Fibroblast of villous mesenchyme (primary cell): ENCODE measurements at regions not wholly inside any gene's neighbourhood (a gene's known extent, or its start where the extent isn't known, plus 50 kb on each side); places are given as distances from the start of the nearest gene placed in this dataset.

Source experiments
- DNase-seq: peaks from one replicate; pipeline ENCODE4 v3.0.0-alpha.2; 2010; ENCODE audit warnings: low read depth
- H3K4me3 ChIP-seq: 2 replicates; pipeline ENCODE4 v1.5.1; 2011; ENCODE audit warnings: low read depth, mild to moderate bottlenecking, low read length
- CTCF ChIP-seq: IDR thresholded peaks from 2 replicates; pipeline ENCODE4 v1.5.1; 2012; ENCODE audit warnings: low read depth, mild to moderate bottlenecking, low read length; ENCODE audit not compliant: insufficient read depth

GRCh38 chr9:108708448-108708847, 147.3 kb downstream of the ACTL7B start:
- TF ChIP-seq CTCF = no peak
- DNase-seq = no peak

DNA sequence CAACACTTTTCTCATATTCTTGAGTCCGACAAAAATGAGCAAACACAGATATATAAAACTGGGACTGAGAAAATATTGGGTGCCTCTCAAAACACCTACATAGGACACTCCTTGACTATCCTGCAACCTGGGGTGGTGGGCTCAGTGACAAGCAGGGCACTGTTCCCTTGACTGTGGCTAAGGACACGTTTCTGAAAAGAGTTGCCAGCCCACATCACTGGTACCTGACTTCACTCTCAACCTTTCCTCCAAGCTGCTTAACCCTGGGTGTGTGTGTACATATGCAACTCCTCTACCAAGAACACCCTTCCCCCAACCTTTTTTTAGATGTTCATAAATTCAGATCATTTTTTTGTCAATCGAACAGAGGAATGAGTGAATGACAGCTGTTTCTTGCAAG, 148.7 kb downstream of the ACTL7B start:
- TF ChIP-seq CTCF = no peak
- no peak for DNase-seq
- H3K4me3 ChIP-seq = no peak overlapping the region

More at GRCh38 chr9:108708448-108708847, 147.3 kb downstream of the ACTL7B start:
- no peak overlapping the region for H3K4me3 ChIP-seq

DNA sequence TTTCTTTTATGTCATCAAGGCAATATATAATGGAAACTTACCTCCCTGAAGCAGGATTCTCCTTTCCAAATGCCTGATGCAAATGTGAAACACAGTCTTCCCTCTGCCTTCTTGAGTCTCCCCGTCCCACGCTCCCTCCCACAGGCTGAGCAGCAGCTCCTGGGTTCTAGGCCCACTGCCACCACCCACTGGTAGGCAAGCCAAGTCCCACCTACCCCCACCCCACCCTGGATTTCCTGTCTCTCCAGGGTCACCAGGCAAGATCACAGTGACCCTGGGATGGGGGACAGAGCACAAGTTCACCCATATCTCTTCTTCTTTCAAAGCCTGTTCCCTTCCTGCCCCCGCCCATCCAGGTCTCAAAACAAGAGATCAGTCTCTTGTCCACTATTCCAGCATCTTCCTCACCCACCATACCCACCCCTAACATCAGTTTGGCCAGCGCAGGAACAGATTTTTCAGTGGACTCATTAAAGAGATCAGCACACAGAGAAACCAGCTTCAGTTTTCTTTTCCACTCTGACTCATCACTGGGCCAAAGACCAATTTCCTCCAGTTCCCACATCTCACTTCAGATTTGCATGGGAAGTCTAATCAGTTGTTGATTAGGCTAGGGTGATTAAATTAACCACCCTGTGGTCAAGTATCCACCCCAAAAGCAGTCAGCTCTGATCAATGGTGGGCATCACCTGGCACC, 151.5 kb downstream of the ACTL7B start:
- no peak for TF ChIP-seq CTCF
- DNase-seq = peak; percentile 6
- H3K4me3 ChIP-seq = no peak overlapping the region

DNA sequence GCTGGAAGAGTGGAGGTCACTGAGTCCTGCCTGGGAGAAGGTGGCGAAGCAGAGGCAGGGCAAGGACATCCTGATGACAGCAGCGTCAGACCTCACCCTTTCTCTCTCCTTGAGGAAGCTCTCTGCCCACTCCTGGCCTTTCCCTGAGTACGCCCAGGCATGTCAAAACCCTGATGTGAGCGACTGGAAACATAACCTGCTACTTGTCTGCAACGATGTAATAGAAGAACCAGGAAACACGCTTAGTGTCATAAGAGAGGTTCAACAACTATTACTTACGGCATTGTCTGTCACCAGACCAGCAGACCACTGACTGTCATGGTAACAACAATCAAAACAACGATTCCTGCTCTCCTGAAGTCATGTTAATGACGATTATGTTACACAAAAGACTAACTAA, 152.4 kb downstream of the ACTL7B start:
- no peak for TF ChIP-seq CTCF
- no peak overlapping the region for H3K4me3 ChIP-seq
- DNase-seq = no peak

GRCh38 chr9:108702681-108703080, 153.1 kb downstream of the ACTL7B start:
- DNase-seq = no peak
- no peak for TF ChIP-seq CTCF
- no peak overlapping the region for H3K4me3 ChIP-seq

GRCh38 chr9:108698801-108699200, 157.0 kb downstream of the ACTL7B start:
- no peak overlapping the region for H3K4me3 ChIP-seq
- TF ChIP-seq CTCF = no peak
- DNase-seq = no peak

DNA sequence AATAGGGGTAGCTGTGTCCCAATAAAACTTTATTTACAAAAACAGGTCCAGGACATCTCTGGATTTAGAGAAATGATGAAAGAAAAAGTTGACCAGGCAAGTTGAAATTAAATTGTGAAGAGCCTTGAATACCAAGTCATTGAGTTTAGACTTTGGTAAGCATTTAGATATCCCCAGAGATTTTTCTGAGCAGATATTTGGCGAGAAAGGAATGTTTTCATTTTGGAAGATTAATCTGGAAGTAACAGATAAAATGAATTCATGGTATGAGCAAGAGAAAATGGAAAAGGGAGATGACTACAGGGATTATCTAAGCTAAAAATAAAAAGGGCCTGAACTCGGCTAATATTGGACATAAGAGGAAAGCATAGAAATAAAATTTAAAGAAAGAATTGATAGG, 157.6 kb downstream of the ACTL7B start:
- DNase-seq = no peak
- no peak for TF ChIP-seq CTCF
- H3K4me3 ChIP-seq = no peak overlapping the region
